Hepatocyte (in vitro differentiated cells): ENCODE measurements at regions not wholly inside any gene's neighbourhood (a gene's known extent, or its start where the extent isn't known, plus 50 kb on each side); places are given as distances from the start of the nearest gene placed in this dataset.

Experiments
- DNase-seq: peaks from one replicate; pipeline ENCODE4 v3.0.0-alpha.2; 2016; ENCODE audit warnings: low spot score
- H2AFZ ChIP-seq: fragments of 200-600 bp; sonication (generic); 2 replicates; pipeline ENCODE4 v1.6.0; 2016; ENCODE audit warnings: antibody characterized with exemption, mild to moderate bottlenecking
- H3K27ac ChIP-seq: fragments of 200-600 bp; sonication (generic); 2 replicates; pipeline ENCODE4 v1.5.1; 2016; ENCODE audit warnings: mild to moderate bottlenecking
- H3K27me3 ChIP-seq: fragments of 200-600 bp; sonication (generic); 2 replicates; pipeline ENCODE4 v1.6.1; 2016
- H3K36me3 ChIP-seq: fragments of 200-600 bp; sonication (generic); replicated peaks from 2 replicates; pipeline ENCODE4 v1.5.1; 2016; ENCODE audit warnings: low read depth; ENCODE audit not compliant: insufficient read depth
- H3K4me1 ChIP-seq: fragments of 200-600 bp; sonication (generic); 2 replicates; pipeline ENCODE4 v1.5.1; 2016; ENCODE audit warnings: mild to moderate bottlenecking, moderate library complexity; ENCODE audit not compliant: insufficient read depth
- H3K4me2 ChIP-seq: fragments of 200-600 bp; sonication (generic); 2 replicates; pipeline ENCODE4 v1.6.0; 2016
- H3K4me3 ChIP-seq: fragments of 200-600 bp; sonication (generic); 2 replicates; pipeline ENCODE4 v1.5.1; 2016; ENCODE audit warnings: mild to moderate bottlenecking
- H3K79me2 ChIP-seq: fragments of 200-600 bp; sonication (generic); 2 replicates; pipeline ENCODE4 v1.6.0; 2017; ENCODE audit warnings: mild to moderate bottlenecking
- H3K9me2 ChIP-seq: fragments of 200-600 bp; sonication (generic); replicated peaks from 2 replicates; pipeline ENCODE4 v1.6.0; 2017; ENCODE audit warnings: mild to moderate bottlenecking; ENCODE audit not compliant: insufficient read depth
- H3K9me3 ChIP-seq: fragments of 200-600 bp; sonication (generic); 2 replicates; pipeline ENCODE4 v1.5.1; 2016; ENCODE audit warnings: low read depth, mild to moderate bottlenecking
- H4K20me1 ChIP-seq: fragments of 200-600 bp; sonication (generic); 2 replicates; pipeline ENCODE4 v1.6.0; 2016; ENCODE audit warnings: mild to moderate bottlenecking; ENCODE audit not compliant: insufficient read depth, poor library complexity, severe bottlenecking
- EZH2 ChIP-seq: fragments of 200-600 bp; sonication (generic); IDR thresholded peaks from 2 replicates; pipeline ENCODE4 v1.6.1; 2016; ENCODE audit warnings: antibody characterized with exemption, mild to moderate bottlenecking, borderline replicate concordance
- EZH2phosphoT487 ChIP-seq: fragments of 200-600 bp; sonication (generic); IDR thresholded peaks from one replicate; pipeline ENCODE4 v1.6.1; 2018; ENCODE audit warnings: antibody characterized with exemption, mild to moderate bottlenecking, low read depth, moderate library complexity; ENCODE audit not compliant: unreplicated experiment, severe bottlenecking
- WGBS: methylation state at CpG from one replicate; pipeline ENCODE4 v1.1.6; 2016; ENCODE audit warnings: low lambda C conversion rate; ENCODE audit errors: missing lambda C conversion rate; 5-methylcytosine and 5-hydroxymethylcytosine counted together
- TF ChIP-seq, protein P1 (sequence below): fragments of 200-600 bp; sonication (generic); IDR thresholded peaks from 2 replicates; pipeline ENCODE4 v1.5.1; 2016; ENCODE audit warnings: antibody characterized with exemption, mild to moderate bottlenecking; ENCODE audit not compliant: poor library complexity

DNA sequence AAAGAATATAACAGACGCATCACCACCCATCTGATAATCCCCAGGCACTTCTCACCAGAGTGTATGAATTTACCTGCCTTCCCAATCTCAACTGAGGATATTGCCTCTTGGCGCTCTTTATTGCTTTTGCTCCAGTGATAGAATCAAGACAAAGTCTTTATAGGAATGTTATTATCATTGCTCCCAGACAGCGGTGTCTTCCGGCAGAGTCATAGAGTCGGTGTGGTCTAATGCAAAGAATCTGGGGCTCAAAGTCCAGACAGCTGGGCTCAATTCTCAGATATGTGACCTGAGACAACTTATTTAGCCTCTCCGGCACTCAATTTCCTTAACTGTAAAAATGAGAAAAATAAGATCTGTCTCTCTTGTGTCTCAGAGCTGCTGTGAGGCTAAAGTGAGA, 106.1 kb upstream of the PAK3 start:
- 80% methylated on average over 6 of the region's 6 CpGs for WGBS
- no peak overlapping the region for H3K27ac ChIP-seq
- no peaks in the 10 kb centered on the region for H3K27me3 ChIP-seq

DNA sequence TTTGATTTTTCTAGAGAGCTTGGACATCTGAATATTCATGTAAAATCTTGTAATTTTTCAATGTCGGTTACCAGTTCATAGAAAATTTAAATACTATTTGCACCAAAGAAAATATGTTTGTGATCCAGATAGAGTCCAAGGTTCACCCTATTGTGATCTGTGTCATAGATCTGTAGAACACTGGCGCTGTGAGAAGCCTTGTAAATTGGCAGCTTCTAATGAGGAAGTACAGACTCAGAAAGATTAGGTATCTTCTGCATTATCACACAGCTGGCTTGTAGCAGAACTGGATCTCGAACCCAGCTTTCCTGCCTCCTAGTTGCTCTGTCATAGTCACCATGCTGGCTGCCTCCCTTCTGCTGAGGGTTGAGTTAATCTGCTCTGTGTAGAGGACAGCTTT, 106.5 kb upstream of the PAK3 start:
- no peak for DNase-seq
- Histone ChIP-seq H2AFZ (no peak overlapping the region), H3K27ac (no peak overlapping the region), H3K79me2 (no peaks in the 10 kb centered on the region), H3K9me3 (no peaks in the 10 kb centered on the region), H3K4me2 (no peak overlapping the region), H3K4me1 (no peaks in the 10 kb centered on the region), H3K4me3 (no peak overlapping the region), H3K36me3 (no peaks in the 10 kb centered on the region), H3K9me2 (no peaks in the 10 kb centered on the region), H4K20me1 (no peaks in the 10 kb centered on the region), H3K27me3 (no peaks in the 10 kb centered on the region)
- WGBS: 78% methylated on average over 3 of the region's 3 CpGs
- TF ChIP-seq EZH2 (no peak), EZH2phosphoT487 (no peak)
- TF ChIP-seq, protein P1, sequence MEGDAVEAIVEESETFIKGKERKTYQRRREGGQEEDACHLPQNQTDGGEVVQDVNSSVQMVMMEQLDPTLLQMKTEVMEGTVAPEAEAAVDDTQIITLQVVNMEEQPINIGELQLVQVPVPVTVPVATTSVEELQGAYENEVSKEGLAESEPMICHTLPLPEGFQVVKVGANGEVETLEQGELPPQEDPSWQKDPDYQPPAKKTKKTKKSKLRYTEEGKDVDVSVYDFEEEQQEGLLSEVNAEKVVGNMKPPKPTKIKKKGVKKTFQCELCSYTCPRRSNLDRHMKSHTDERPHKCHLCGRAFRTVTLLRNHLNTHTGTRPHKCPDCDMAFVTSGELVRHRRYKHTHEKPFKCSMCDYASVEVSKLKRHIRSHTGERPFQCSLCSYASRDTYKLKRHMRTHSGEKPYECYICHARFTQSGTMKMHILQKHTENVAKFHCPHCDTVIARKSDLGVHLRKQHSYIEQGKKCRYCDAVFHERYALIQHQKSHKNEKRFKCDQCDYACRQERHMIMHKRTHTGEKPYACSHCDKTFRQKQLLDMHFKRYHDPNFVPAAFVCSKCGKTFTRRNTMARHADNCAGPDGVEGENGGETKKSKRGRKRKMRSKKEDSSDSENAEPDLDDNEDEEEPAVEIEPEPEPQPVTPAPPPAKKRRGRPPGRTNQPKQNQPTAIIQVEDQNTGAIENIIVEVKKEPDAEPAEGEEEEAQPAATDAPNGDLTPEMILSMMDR: no peak

More for the DNA sequence above, 106.1 kb upstream of the PAK3 start:
- Histone ChIP-seq H3K4me1 (no peaks in the 10 kb centered on the region), H3K79me2 (no peaks in the 10 kb centered on the region), H3K9me3 (no peaks in the 10 kb centered on the region), H3K4me3 (no peak overlapping the region), H3K36me3 (no peaks in the 10 kb centered on the region), H3K4me2 (no peak overlapping the region), H3K9me2 (no peaks in the 10 kb centered on the region), H2AFZ (no peak overlapping the region), H4K20me1 (no peaks in the 10 kb centered on the region)
- TF ChIP-seq EZH2 (no peak), EZH2phosphoT487 (no peak)
- TF ChIP-seq, protein P1: no peak
- DNase-seq: no peak

DNA sequence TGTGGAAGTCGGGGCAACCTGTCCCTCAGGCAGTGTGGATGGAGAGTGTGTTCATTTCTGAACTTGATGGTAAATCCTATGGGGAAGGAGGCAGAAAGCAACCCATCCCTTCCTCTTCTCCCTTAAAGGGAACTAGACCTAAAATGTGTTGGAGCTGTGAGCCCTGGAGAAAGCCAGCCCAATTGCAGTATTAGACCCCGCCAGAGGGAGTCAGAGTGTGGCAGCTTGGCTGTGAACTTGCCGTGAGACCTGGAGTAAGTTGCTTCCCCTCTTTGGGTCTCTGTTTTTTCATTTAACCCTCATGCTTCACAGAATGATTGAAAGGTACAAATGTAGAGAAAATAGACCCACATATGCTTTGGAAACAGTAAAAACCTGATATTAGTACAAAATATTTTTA, 108.7 kb upstream of the PAK3 start:
- WGBS: 32% methylated on average over 3 of the region's 3 CpGs
- Histone ChIP-seq H3K4me1 (no peaks in the 10 kb centered on the region), H3K4me2 (no peak overlapping the region), H2AFZ (no peak overlapping the region), H4K20me1 (no peaks in the 10 kb centered on the region), H3K36me3 (no peaks in the 10 kb centered on the region), H3K4me3 (no peak overlapping the region), H3K9me2 (no peaks in the 10 kb centered on the region), H3K27me3 (no peaks in the 10 kb centered on the region), H3K79me2 (no peaks in the 10 kb centered on the region), H3K27ac (no peak overlapping the region), H3K9me3 (no peaks in the 10 kb centered on the region)
- DNase-seq: no peak
- TF ChIP-seq EZH2phosphoT487: no peak
- no peak for TF ChIP-seq EZH2
- TF ChIP-seq, protein P1: no peak

DNA sequence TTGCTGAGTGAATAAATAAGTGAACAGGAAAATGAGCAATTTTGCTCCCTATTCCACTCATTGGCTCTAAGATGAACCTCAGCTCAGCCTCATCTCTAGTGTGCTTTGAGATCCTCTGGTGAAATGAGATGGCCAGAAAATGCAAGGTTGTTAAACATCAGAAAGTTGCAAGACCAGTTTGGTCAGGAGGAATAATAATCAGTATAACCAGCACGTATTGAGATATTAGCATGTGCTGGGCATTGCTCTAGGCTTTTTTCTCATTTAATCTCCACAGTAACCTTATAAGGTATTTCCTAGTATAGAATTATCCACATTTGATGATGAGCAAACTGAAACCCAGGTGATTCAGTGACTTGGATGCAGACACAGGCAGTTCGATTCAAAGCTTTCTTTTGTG, 110.5 kb upstream of the PAK3 start:
- Histone ChIP-seq H2AFZ (no peak overlapping the region), H3K4me3 (no peak overlapping the region)
- 36% methylated on average over 2 of the region's 2 CpGs for WGBS

More for the DNA sequence above, 110.5 kb upstream of the PAK3 start:
- Histone ChIP-seq H3K27ac (no peak overlapping the region), H3K79me2 (no peaks in the 10 kb centered on the region), H3K27me3 (no peaks in the 10 kb centered on the region), H3K4me1 (no peaks in the 10 kb centered on the region), H3K4me2 (no peak overlapping the region), H3K36me3 (no peaks in the 10 kb centered on the region), H3K9me2 (no peaks in the 10 kb centered on the region), H4K20me1 (no peaks in the 10 kb centered on the region), H3K9me3 (no peaks in the 10 kb centered on the region)
- TF ChIP-seq EZH2phosphoT487 (no peak), EZH2 (no peak)
- TF ChIP-seq, protein P1: no peak
- DNase-seq: no peak
